GM21390 (cell line): ENCODE measurements at regions not wholly inside any gene's neighbourhood (a gene's known extent, or its start where the extent isn't known, plus 50 kb on each side); places are given as distances from the start of the nearest gene placed in this dataset.

Experiments used
- ATAC-seq: cut with Tn5 transposase; IDR thresholded peaks from one replicate; pipeline ENCODE4 v1.9.1; 2021; ENCODE audit not compliant: unreplicated experiment

- no peak for ATAC-seq
Measured at GRCh38 chr18:30562231-30562630, 480.3 kb downstream of the DSC3 start.

GRCh38 chr18:30556112-30556511 is 486.4 kb downstream of the DSC3 start:
- ATAC-seq, result no peak

- no peak for ATAC-seq
Measured at GRCh38 chr18:30545393-30545792, 497.1 kb downstream of the DSC3 start.

- no peak for ATAC-seq
Measured at GRCh38 chr18:30544141-30544540, 498.4 kb downstream of the DSC3 start.

GRCh38 chr18:30533716-30534115 is 508.8 kb downstream of the DSC3 start:
- no peak for ATAC-seq

GRCh38 chr18:30527917-30528316 is 514.6 kb downstream of the DSC3 start:
- ATAC-seq, result no peak

- ATAC-seq, result no peak
Measured at GRCh38 chr18:30527226-30527625, 515.3 kb downstream of the DSC3 start.

GRCh38 chr18:30522288-30522929 is 520.1 kb downstream of the DSC3 start:
- ATAC-seq, result no peak

GRCh38 chr18:30514059-30514458 is 528.5 kb downstream of the DSC3 start:
- ATAC-seq, result no peak

- no peak for ATAC-seq
Measured at GRCh38 chr18:30512872-30513271, 529.7 kb downstream of the DSC3 start.

GRCh38 chr18:30510882-30511281 is 531.7 kb downstream of the DSC3 start:
- no peak for ATAC-seq

- no peak for ATAC-seq
Measured at GRCh38 chr18:30501594-30501993, 540.9 kb downstream of the DSC3 start.

- no peak for ATAC-seq
Measured at GRCh38 chr18:30500240-30500945, 542.1 kb downstream of the DSC3 start.

GRCh38 chr18:30499721-30500120 is 542.8 kb downstream of the DSC3 start:
- no peak for ATAC-seq

- ATAC-seq, result no peak
Measured at GRCh38 chr18:30492552-30493129, 549.9 kb downstream of the DSC3 start.

- ATAC-seq, result no peak
Measured at GRCh38 chr18:30491815-30492551, 550.6 kb downstream of the DSC3 start.

GRCh38 chr18:30489890-30490643 is 552.5 kb downstream of the DSC3 start:
- no peak for ATAC-seq

- no peak for ATAC-seq
Measured at GRCh38 chr18:30487962-30488361, 554.6 kb downstream of the DSC3 start.

GRCh38 chr18:30486856-30487255 is 555.7 kb downstream of the DSC3 start:
- ATAC-seq, result no peak

GRCh38 chr18:30485078-30485477 is 557.5 kb downstream of the DSC3 start:
- no peak for ATAC-seq

- ATAC-seq, result no peak
Measured at GRCh38 chr18:30481871-30482270, 560.7 kb downstream of the DSC3 start.
